Esophagus squamous epithelium (tissue), 4 donors: ENCODE measurements at regions not wholly inside any gene's neighbourhood (a gene's known extent, or its start where the extent isn't known, plus 50 kb on each side); places are given as distances from the start of the nearest gene placed in this dataset.

Source experiments
- POLR2A ChIP-seq, 4 donors: fragments of 450-650 bp; IDR thresholded peaks; one replicate each; pipeline ENCODE4 v1.6.1; 2017; ENCODE audit warnings: antibody characterized with exemption in 4 of 4, mild to moderate bottlenecking in 4 of 4, moderate library complexity in 3 of 4
- TF ChIP-seq, protein P1 (sequence below), 6 experiments: fragments of 450-650 bp in 4 of 6; fragments of 200-600 bp in 2 of 6; sonication (generic) in 2 of 6; IDR thresholded peaks; one replicate each; pipeline ENCODE4 v1.5.1; 2016 to 2019; ENCODE audit warnings: antibody characterized with exemption in 6 of 6, mild to moderate bottlenecking in 4 of 6, moderate library complexity in 4 of 6

DNA sequence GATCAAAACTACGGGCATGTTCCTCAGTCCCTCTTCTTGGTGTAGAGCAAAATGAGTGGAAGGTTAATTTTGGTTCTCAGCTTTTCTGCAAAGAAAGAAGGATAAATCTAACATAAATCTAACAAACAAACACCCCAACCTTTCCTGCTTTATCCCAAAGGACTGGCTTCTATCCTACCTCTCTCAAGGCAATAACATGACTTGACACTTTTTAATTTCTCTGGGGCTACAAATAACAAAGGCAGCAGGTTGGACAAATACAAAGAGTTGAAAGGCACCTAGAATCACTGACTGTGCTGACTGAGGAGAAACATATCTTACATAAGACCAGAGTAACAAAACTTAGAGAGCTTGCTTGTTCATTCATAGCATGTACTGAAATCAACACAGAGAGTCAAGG is 703.6 kb upstream of the PITX2 start:
- TF ChIP-seq, protein P1, sequence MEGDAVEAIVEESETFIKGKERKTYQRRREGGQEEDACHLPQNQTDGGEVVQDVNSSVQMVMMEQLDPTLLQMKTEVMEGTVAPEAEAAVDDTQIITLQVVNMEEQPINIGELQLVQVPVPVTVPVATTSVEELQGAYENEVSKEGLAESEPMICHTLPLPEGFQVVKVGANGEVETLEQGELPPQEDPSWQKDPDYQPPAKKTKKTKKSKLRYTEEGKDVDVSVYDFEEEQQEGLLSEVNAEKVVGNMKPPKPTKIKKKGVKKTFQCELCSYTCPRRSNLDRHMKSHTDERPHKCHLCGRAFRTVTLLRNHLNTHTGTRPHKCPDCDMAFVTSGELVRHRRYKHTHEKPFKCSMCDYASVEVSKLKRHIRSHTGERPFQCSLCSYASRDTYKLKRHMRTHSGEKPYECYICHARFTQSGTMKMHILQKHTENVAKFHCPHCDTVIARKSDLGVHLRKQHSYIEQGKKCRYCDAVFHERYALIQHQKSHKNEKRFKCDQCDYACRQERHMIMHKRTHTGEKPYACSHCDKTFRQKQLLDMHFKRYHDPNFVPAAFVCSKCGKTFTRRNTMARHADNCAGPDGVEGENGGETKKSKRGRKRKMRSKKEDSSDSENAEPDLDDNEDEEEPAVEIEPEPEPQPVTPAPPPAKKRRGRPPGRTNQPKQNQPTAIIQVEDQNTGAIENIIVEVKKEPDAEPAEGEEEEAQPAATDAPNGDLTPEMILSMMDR (IDR thresholded peaks at IDR 0.05) = no peak
- no peak for TF ChIP-seq POLR2A (IDR thresholded peaks at IDR 0.05)
